ENCODE measurements at regions not wholly inside any gene's neighbourhood (a gene's known extent, or its start where the extent isn't known, plus 50 kb on each side); places are given as distances from the start of the nearest gene placed in this dataset.

DNA sequence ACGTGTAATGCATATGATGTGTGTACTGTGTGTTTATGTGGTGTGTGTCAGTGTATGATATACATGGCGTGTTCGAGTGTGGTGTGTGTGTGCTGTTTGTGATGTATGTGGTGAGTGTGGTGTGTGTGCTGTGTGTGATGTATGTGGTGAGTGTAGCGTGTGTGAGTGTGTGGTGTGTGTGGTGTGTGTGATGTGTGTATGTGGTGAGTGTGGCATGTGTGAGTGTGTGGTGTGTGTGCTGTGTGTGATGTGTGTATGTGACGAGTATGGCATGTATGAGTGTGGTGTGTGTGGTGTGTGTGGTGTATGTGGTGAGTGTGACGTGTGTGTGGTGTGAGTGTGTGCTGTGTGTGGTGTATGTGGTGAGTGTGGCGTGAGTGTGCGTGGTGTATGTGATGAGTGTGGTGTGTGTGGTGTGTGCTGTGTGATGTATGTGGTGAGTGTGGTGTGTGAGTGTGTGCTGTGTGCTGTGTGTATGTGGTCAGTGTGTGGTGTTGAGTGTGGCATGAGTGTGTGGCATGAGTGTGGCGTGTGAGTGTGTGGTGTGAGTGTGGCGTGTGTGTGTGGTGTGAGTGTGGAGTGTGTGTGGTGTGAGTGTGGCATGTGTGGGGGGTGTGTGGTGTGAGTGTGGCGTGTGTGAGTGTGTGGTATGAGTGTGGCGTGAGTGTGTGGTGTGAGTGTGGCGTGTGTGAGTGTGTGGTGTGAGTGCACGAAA is 56.8 kb upstream of the CKS2 start:
- Histone ChIP-seq H3K36me3 (ENCODE audit: control insufficient read depth in 3 of 3, insufficient read depth in 3 of 3, low read length in 3 of 3) (no peaks in the 10 kb centered on the region), H3K27ac (ENCODE audit: low read depth, low read length) (no peak overlapping the region), H3K4me3 (ENCODE audit: low read length in 3 of 3) (no peak overlapping the region), H3K9me3 (ENCODE audit: control insufficient read depth in 3 of 3, low read length in 3 of 3) (no peaks in the 10 kb centered on the region), H3K4me1 (ENCODE audit: control insufficient read depth in 3 of 3, insufficient read depth in 3 of 3, low read length in 3 of 3) (no peaks in the 10 kb centered on the region), H3K9ac (ENCODE audit: low read depth in 1 of 3, low read length in 3 of 3) (no peak overlapping the region), H3K27me3 (ENCODE audit: control insufficient read depth in 3 of 3, insufficient read depth in 3 of 3, low read length in 3 of 3) (no peaks in the 10 kb centered on the region)

DNA sequence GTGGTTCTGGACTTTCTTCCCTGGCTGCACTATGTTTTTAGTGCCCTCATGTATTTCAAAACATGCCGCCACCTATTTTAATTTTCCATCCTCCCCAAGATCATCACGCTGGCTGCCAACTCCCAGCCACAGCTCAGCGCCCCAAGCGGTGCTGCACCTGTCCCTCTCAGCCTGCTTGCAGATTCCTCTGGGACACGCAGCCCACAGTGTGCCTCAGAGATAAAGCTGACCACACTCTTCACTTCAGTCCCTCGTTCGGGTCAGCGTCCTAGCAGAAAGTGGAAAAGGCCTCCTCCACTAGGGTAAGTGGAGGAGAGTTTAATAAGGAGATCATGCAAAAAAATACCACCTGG is 56.2 kb upstream of the CKS2 start:
- Histone ChIP-seq H3K9ac (ENCODE audit: low read depth in 1 of 3, low read length in 3 of 3) (no peak overlapping the region), H3K36me3 (ENCODE audit: control insufficient read depth in 3 of 3, insufficient read depth in 3 of 3, low read length in 3 of 3) (no peaks in the 10 kb centered on the region), H3K4me1 (ENCODE audit: control insufficient read depth in 3 of 3, insufficient read depth in 3 of 3, low read length in 3 of 3) (no peaks in the 10 kb centered on the region), H3K27me3 (ENCODE audit: control insufficient read depth in 3 of 3, insufficient read depth in 3 of 3, low read length in 3 of 3) (no peaks in the 10 kb centered on the region), H3K4me3 (ENCODE audit: low read length in 3 of 3) (no peak overlapping the region), H3K27ac (ENCODE audit: low read depth, low read length) (no peak overlapping the region), H3K9me3 (ENCODE audit: control insufficient read depth in 3 of 3, low read length in 3 of 3) (no peaks in the 10 kb centered on the region)

DNA sequence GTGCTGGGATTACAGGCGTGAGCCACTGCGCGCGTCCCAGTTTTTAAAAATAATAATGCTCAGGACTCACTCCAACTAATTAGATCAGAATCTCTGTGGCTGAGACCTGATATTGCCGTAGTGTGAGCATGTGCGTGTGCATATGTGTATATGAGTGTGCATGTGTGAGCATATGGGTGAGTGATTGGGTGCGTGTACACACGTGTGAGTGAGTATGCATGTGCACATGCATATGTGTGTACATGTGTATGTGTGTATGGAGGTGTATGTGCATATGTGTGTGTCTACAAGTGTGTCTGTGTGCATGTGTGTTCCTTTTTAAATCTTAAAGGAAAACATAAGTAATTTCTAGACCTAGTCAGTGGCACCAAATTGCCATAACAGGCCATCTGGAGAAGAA is 54.8 kb upstream of the CKS2 start:
- Histone ChIP-seq H3K9me3 (ENCODE audit: control insufficient read depth in 3 of 3, low read length in 3 of 3) (no peaks in the 10 kb centered on the region), H3K9ac (ENCODE audit: low read depth in 1 of 3, low read length in 3 of 3) (no peak overlapping the region), H3K27ac (ENCODE audit: low read depth, low read length) (no peak overlapping the region), H3K4me3 (ENCODE audit: low read length in 3 of 3) (no peak overlapping the region), H3K36me3 (ENCODE audit: control insufficient read depth in 3 of 3, insufficient read depth in 3 of 3, low read length in 3 of 3) (no peaks in the 10 kb centered on the region), H3K4me1 (ENCODE audit: control insufficient read depth in 3 of 3, insufficient read depth in 3 of 3, low read length in 3 of 3) (no peaks in the 10 kb centered on the region), H3K27me3 (ENCODE audit: control insufficient read depth in 3 of 3, insufficient read depth in 3 of 3, low read length in 3 of 3) (no peaks in the 10 kb centered on the region)

DNA sequence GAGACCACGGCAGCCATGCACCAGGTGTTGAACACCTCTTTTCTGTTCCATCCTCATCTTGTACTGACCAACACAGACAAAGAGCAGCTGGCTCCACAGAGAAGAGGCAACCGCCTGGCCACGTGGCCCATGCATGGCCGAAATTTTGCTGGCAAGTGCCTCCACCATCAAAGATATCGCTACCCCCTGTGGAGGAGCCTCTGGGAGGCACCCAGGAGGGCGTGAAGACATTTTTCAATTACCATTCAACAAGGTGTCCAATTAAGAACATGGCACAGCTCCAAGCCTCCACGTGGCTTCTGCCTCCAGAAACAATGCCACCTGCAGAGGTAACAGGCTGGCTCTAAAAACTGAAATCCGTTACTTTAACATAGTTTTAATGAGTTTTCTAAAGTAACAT is 54.4 kb upstream of the CKS2 start:
- Histone ChIP-seq H3K9ac (ENCODE audit: low read depth in 1 of 3, low read length in 3 of 3) (no peak overlapping the region), H3K9me3 (ENCODE audit: control insufficient read depth in 3 of 3, low read length in 3 of 3) (no peaks in the 10 kb centered on the region), H3K4me1 (ENCODE audit: control insufficient read depth in 3 of 3, insufficient read depth in 3 of 3, low read length in 3 of 3) (no peaks in the 10 kb centered on the region), H3K27ac (ENCODE audit: low read depth, low read length) (no peak overlapping the region), H3K36me3 (ENCODE audit: control insufficient read depth in 3 of 3, insufficient read depth in 3 of 3, low read length in 3 of 3) (no peaks in the 10 kb centered on the region), H3K4me3 (ENCODE audit: low read length in 3 of 3) (no peak overlapping the region), H3K27me3 (ENCODE audit: control insufficient read depth in 3 of 3, insufficient read depth in 3 of 3, low read length in 3 of 3) (no peaks in the 10 kb centered on the region)

DNA sequence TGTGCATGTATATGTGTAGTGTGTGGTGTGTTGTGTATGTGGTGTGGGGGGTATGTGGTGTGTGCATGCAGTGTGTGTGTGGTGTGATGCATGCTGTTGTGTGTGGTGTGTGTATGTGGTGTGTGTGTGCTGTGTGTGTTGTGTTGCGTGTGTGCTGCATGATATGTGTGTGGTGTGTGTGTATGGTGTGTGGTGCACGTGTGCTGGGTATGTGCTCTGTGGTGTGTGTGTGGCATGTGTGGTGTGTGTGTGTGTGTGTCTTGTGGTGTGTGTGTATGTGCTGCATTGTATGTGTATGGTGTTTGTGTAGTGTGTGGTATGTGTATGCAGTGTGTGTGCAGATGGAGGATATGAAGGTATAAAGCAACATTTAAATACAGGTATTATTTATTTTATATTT is 50.5 kb upstream of the CKS2 start:
- no peaks in the 10 kb centered on the region for H3K4me1 ChIP-seq (ENCODE audit: control insufficient read depth in 3 of 3, insufficient read depth in 3 of 3, low read length in 3 of 3)

More for the DNA sequence above, 50.5 kb upstream of the CKS2 start:
- Histone ChIP-seq H3K9ac (ENCODE audit: low read depth in 1 of 3, low read length in 3 of 3) (no peak overlapping the region), H3K4me3 (ENCODE audit: low read length in 3 of 3) (no peak overlapping the region), H3K36me3 (ENCODE audit: control insufficient read depth in 3 of 3, insufficient read depth in 3 of 3, low read length in 3 of 3) (no peaks in the 10 kb centered on the region), H3K27ac (ENCODE audit: low read depth, low read length) (no peak overlapping the region), H3K27me3 (ENCODE audit: control insufficient read depth in 3 of 3, insufficient read depth in 3 of 3, low read length in 3 of 3) (no peaks in the 10 kb centered on the region), H3K9me3 (ENCODE audit: control insufficient read depth in 3 of 3, low read length in 3 of 3) (no peaks in the 10 kb centered on the region)

Data from skeletal muscle tissue (tissue), 3 donors.